Adipocyte (in vitro differentiated cells): ENCODE measurements at regions not wholly inside any gene's neighbourhood (a gene's known extent, or its start where the extent isn't known, plus 50 kb on each side); places are given as distances from the start of the nearest gene placed in this dataset.

Experiments
- DNase-seq: peaks from one replicate; pipeline ENCODE4 v3.0.0-alpha.2; 2015; ENCODE audit warnings: low read depth
- H3K27me3 ChIP-seq: replicated peaks from 2 replicates; pipeline ENCODE4 v1.7.0; 2013; ENCODE audit warnings: mild to moderate bottlenecking, low read length, moderate library complexity; ENCODE audit not compliant: control insufficient read depth, insufficient read depth
- H3K36me3 ChIP-seq: 2 replicates; pipeline ENCODE4 v1.7.0; 2013; ENCODE audit warnings: low read length, mild to moderate bottlenecking, moderate library complexity; ENCODE audit not compliant: control insufficient read depth, insufficient read depth, severe bottlenecking
- H3K4me1 ChIP-seq: 2 replicates; pipeline ENCODE4 v1.7.0; 2013; ENCODE audit warnings: mild to moderate bottlenecking, low read length, moderate library complexity; ENCODE audit not compliant: control insufficient read depth, insufficient read depth
- H3K4me3 ChIP-seq: 2 replicates; pipeline ENCODE4 v1.7.0; 2013; ENCODE audit warnings: mild to moderate bottlenecking, low read length, moderate library complexity
- H3K9ac ChIP-seq: 2 replicates; pipeline ENCODE4 v1.7.0; 2013; ENCODE audit warnings: mild to moderate bottlenecking, low read length, moderate library complexity
- H3K9me3 ChIP-seq: 2 replicates; pipeline ENCODE4 v1.7.0; 2013; ENCODE audit warnings: mild to moderate bottlenecking, low read length, moderate library complexity; ENCODE audit not compliant: control insufficient read depth

- Histone ChIP-seq H3K9me3 (peaks cover 18% of the 10 kb centered on the region), H3K4me3 (no peak overlapping the region), H3K36me3 (no peaks in the 10 kb centered on the region), H3K27me3 (peaks cover 46% of the 10 kb centered on the region), H3K9ac (no peak overlapping the region), H3K4me1 (no peaks in the 10 kb centered on the region)
- no peak for DNase-seq
Observed at GRCh38 chr2:239604861-239605260, 204.0 kb upstream of the HDAC4 start.

- Histone ChIP-seq H3K9ac (no peak overlapping the region), H3K27me3 (peaks cover 38% of the 10 kb centered on the region), H3K4me1 (no peaks in the 10 kb centered on the region), H3K9me3 (peaks cover 18% of the 10 kb centered on the region), H3K4me3 (no peak overlapping the region), H3K36me3 (no peaks in the 10 kb centered on the region)
- no peak for DNase-seq
Observed at GRCh38 chr2:239603411-239604356, 202.9 kb upstream of the HDAC4 start.

- DNase-seq = no peak
- H3K9ac ChIP-seq = no peak overlapping the region
- H3K4me3 ChIP-seq = no peak overlapping the region
- H3K27me3 ChIP-seq = peaks cover 32% of the 10 kb centered on the region
- peaks cover 18% of the 10 kb centered on the region for H3K9me3 ChIP-seq
- no peaks in the 10 kb centered on the region for H3K4me1 ChIP-seq
- H3K36me3 ChIP-seq = no peaks in the 10 kb centered on the region
Observed at GRCh38 chr2:239602290-239603282, 201.8 kb upstream of the HDAC4 start.

- Histone ChIP-seq H3K27me3 (peaks cover 27% of the 10 kb centered on the region), H3K4me1 (no peaks in the 10 kb centered on the region), H3K36me3 (no peaks in the 10 kb centered on the region), H3K9me3 (peaks cover 18% of the 10 kb centered on the region), H3K9ac (no peak overlapping the region), H3K4me3 (no peak overlapping the region)
- DNase-seq = no peak
Observed at GRCh38 chr2:239601880-239602279, 201.1 kb upstream of the HDAC4 start.

GRCh38 chr2:239601201-239601851 lies 200.5 kb upstream of the HDAC4 start:
- Histone ChIP-seq H3K4me3 (no peak overlapping the region), H3K27me3 (peaks cover 27% of the 10 kb centered on the region), H3K9ac (no peak overlapping the region), H3K36me3 (no peaks in the 10 kb centered on the region), H3K4me1 (no peaks in the 10 kb centered on the region), H3K9me3 (peaks cover 12% of the 10 kb centered on the region)
- DNase-seq = no peak

GRCh38 chr2:239600650-239601049 lies 199.8 kb upstream of the HDAC4 start:
- peaks cover 28% of the 10 kb centered on the region for H3K27me3 ChIP-seq
- no peak overlapping the region for H3K9ac ChIP-seq
- H3K9me3 ChIP-seq = peaks cover 11% of the 10 kb centered on the region
- DNase-seq = no peak
- H3K4me3 ChIP-seq = no peak overlapping the region
- H3K4me1 ChIP-seq = no peaks in the 10 kb centered on the region
- no peaks in the 10 kb centered on the region for H3K36me3 ChIP-seq

GRCh38 chr2:239600001-239600593 lies 199.3 kb upstream of the HDAC4 start:
- no peaks in the 10 kb centered on the region for H3K36me3 ChIP-seq
- H3K4me3 ChIP-seq = no peak overlapping the region
- DNase-seq = no peak
- no peak overlapping the region for H3K9ac ChIP-seq
- H3K4me1 ChIP-seq = no peaks in the 10 kb centered on the region
- peaks cover 11% of the 10 kb centered on the region for H3K9me3 ChIP-seq
- peaks cover 25% of the 10 kb centered on the region for H3K27me3 ChIP-seq

GRCh38 chr2:239599299-239599698 lies 198.5 kb upstream of the HDAC4 start:
- no peaks in the 10 kb centered on the region for H3K36me3 ChIP-seq
- peaks cover 21% of the 10 kb centered on the region for H3K27me3 ChIP-seq
- H3K9me3 ChIP-seq = peaks cover 5% of the 10 kb centered on the region
- H3K4me3 ChIP-seq = no peak overlapping the region
- no peaks in the 10 kb centered on the region for H3K4me1 ChIP-seq
- DNase-seq = no peak
- H3K9ac ChIP-seq = no peak overlapping the region

GRCh38 chr2:239598732-239599090 lies 197.9 kb upstream of the HDAC4 start:
- no peaks in the 10 kb centered on the region for H3K36me3 ChIP-seq
- H3K9me3 ChIP-seq = no peaks in the 10 kb centered on the region
- no peak for DNase-seq
- no peak overlapping the region for H3K9ac ChIP-seq
- H3K4me1 ChIP-seq = no peaks in the 10 kb centered on the region
- H3K4me3 ChIP-seq = no peak overlapping the region
- peaks cover 15% of the 10 kb centered on the region for H3K27me3 ChIP-seq

- H3K4me1 ChIP-seq = no peaks in the 10 kb centered on the region
- H3K9me3 ChIP-seq = no peaks in the 10 kb centered on the region
- H3K4me3 ChIP-seq = no peak overlapping the region
- H3K27me3 ChIP-seq = peaks cover 10% of the 10 kb centered on the region
- H3K9ac ChIP-seq = no peak overlapping the region
- DNase-seq = no peak
- no peaks in the 10 kb centered on the region for H3K36me3 ChIP-seq
Observed at GRCh38 chr2:239598011-239598731, 197.4 kb upstream of the HDAC4 start.
